Prostate gland (tissue), 2 donors: ENCODE measurements at regions not wholly inside any gene's neighbourhood (a gene's known extent, or its start where the extent isn't known, plus 50 kb on each side); places are given as distances from the start of the nearest gene placed in this dataset.

Experiments
- DNase-seq: peaks from one replicate; pipeline ENCODE4 v3.0.0-alpha.2; 2019; ENCODE audit warnings: low spot score
- H3K27ac ChIP-seq, 2 donors: fragments of 200-600 bp; sonication (generic); 2 replicates each; pipeline ENCODE4 v1.5.1; 2017 to 2019
- H3K27me3 ChIP-seq: fragments of 200-600 bp; sonication (generic); replicated peaks from 2 replicates; pipeline ENCODE4 v1.5.1; 2019; ENCODE audit not compliant: insufficient read depth
- H3K36me3 ChIP-seq, 2 donors: fragments of 200-600 bp; sonication (generic); 1 replicate in 1 of 2; 2 replicates in 1 of 2; pipeline versions ENCODE4 v1.5.1 to v1.8.1; 2017 to 2019
- H3K4me1 ChIP-seq: fragments of 200-600 bp; sonication (generic); replicated peaks from 2 replicates; pipeline ENCODE4 v1.5.1; 2019
- H3K4me3 ChIP-seq, 2 donors: fragments of 200-600 bp; sonication (generic); 2 replicates each; pipeline ENCODE4 v1.5.1; 2017 to 2019
- H3K9me3 ChIP-seq: fragments of 200-600 bp; sonication (generic); 2 replicates; pipeline ENCODE4 v1.5.1; 2017
- POLR2A ChIP-seq: fragments of 450-650 bp; IDR thresholded peaks from one replicate; pipeline ENCODE4 v1.6.1; 2016; ENCODE audit warnings: antibody characterized with exemption, mild to moderate bottlenecking
- POLR2AphosphoS5 ChIP-seq: sonication (generic); formaldehyde crosslinking; IDR thresholded peaks from one replicate; pipeline ENCODE4 v1.6.1; 2017; ENCODE audit warnings: antibody characterized with exemption
- WGBS: methylation state at CpG from one replicate; pipeline ENCODE4 v1.1.5; 2018; 5-methylcytosine and 5-hydroxymethylcytosine counted together
- intact Hi-C: fragments of 100-400 bp; cut with DNase I; formaldehyde crosslinking; loops from one replicate; pipeline ENCODE4 v1.14.2; 2022
- TF ChIP-seq, protein P1 (sequence below), 4 experiments: fragments of 200-600 bp in 2 of 4; fragments of 450-650 bp in 2 of 4; sonication (generic) in 2 of 4; IDR thresholded peaks; 1 replicate in 3 of 4; 2 replicates in 1 of 4; pipeline ENCODE4 v1.5.1; 2016 to 2019; ENCODE audit warnings: antibody characterized with exemption in 4 of 4, mild to moderate bottlenecking in 2 of 4, moderate library complexity in 2 of 4

DNA sequence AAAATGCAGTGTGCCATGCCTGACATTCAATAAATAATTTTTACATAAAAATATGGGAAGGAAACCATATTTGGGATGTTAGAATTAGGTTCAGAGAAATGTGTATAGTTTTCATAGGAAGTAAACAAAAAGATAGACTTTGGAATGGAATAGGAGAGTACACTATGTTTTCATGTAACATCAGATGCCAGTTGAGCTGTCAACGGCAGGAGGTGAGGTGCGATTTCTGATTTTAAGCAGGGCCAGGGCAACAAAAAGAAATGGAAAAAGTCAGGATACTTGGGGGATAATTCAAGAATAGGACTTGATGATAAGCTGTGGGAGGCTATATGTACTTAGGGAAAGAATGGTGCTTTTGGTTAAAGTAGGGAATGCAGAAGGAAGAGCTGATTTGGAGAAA lies 639.5 kb downstream of the OTOL1 start:
- no peak for DNase-seq
- H3K27me3 ChIP-seq, result no peaks in the 10 kb centered on the region
- no peak for TF ChIP-seq POLR2AphosphoS5
- TF ChIP-seq POLR2A, result no peak
- 71% methylated on average over 2 of the region's 2 CpGs for WGBS
- H3K27ac ChIP-seq, result no peak overlapping the region
- no peaks in the 10 kb centered on the region for H3K36me3 ChIP-seq
- H3K4me1 ChIP-seq, result no peaks in the 10 kb centered on the region
- no peaks in the 10 kb centered on the region for H3K9me3 ChIP-seq
- H3K4me3 ChIP-seq, result no peak overlapping the region
- intact Hi-C loops, result no loop called here

DNA sequence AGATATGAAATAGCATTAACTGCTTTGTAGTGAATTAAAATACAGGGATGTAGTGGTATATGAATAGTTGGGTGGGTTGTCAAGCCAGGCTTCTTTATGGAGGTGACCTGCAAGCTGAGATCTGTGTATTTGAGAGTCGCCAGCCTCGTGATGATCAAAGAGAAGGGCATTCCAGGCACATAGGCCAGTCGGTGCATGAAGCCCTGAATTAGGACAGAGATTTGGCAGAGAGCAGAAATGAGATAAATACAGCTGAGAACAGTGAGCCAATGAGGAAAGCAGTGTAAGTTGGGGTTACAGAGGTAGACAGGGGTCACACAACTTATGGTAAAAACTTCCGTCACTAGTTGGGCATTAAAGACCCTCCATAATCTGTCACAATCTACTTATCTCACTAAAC lies 641.9 kb downstream of the OTOL1 start:
- Histone ChIP-seq H3K36me3 (no peaks in the 10 kb centered on the region), H3K4me1 (no peaks in the 10 kb centered on the region), H3K27me3 (no peaks in the 10 kb centered on the region), H3K27ac (no peak overlapping the region), H3K4me3 (no peak overlapping the region), H3K9me3 (no peaks in the 10 kb centered on the region)
- intact Hi-C loops, result no loop called here
- TF ChIP-seq, protein P1, sequence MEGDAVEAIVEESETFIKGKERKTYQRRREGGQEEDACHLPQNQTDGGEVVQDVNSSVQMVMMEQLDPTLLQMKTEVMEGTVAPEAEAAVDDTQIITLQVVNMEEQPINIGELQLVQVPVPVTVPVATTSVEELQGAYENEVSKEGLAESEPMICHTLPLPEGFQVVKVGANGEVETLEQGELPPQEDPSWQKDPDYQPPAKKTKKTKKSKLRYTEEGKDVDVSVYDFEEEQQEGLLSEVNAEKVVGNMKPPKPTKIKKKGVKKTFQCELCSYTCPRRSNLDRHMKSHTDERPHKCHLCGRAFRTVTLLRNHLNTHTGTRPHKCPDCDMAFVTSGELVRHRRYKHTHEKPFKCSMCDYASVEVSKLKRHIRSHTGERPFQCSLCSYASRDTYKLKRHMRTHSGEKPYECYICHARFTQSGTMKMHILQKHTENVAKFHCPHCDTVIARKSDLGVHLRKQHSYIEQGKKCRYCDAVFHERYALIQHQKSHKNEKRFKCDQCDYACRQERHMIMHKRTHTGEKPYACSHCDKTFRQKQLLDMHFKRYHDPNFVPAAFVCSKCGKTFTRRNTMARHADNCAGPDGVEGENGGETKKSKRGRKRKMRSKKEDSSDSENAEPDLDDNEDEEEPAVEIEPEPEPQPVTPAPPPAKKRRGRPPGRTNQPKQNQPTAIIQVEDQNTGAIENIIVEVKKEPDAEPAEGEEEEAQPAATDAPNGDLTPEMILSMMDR (IDR thresholded peaks at IDR 0.05), result no peak
- TF ChIP-seq POLR2A, result no peak
- no peak for TF ChIP-seq POLR2AphosphoS5
- DNase-seq, result no peak
- 33% methylated on average over 4 of the region's 4 CpGs for WGBS

DNA sequence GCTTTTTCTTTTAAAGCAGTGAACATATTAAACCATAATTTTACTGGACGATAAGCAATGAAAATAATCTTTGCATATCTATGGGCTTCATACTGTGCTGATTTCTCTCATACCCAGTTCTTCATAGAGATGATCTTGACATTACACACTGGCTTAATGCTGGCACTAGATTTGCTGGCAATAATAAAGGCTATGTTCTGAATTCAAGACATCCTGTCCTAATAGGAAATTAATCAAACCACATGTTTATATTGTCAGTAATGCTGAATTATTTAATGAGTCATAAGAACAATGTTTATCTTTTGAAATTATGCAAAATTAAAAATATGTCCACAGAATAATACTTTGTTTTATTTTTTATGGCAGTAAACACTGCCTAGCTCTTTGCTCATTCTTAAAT lies 643.2 kb downstream of the OTOL1 start:
- H3K9me3 ChIP-seq, result no peaks in the 10 kb centered on the region
- intact Hi-C loops, result no loop called here
- TF ChIP-seq POLR2A, result no peak
- no peaks in the 10 kb centered on the region for H3K36me3 ChIP-seq
- DNase-seq, result no peak
- H3K27me3 ChIP-seq, result no peaks in the 10 kb centered on the region
- 67% methylated on average over 1 of the region's 1 CpG for WGBS
- no peak overlapping the region for H3K4me3 ChIP-seq
- no peaks in the 10 kb centered on the region for H3K4me1 ChIP-seq
- H3K27ac ChIP-seq, result no peak overlapping the region

DNA sequence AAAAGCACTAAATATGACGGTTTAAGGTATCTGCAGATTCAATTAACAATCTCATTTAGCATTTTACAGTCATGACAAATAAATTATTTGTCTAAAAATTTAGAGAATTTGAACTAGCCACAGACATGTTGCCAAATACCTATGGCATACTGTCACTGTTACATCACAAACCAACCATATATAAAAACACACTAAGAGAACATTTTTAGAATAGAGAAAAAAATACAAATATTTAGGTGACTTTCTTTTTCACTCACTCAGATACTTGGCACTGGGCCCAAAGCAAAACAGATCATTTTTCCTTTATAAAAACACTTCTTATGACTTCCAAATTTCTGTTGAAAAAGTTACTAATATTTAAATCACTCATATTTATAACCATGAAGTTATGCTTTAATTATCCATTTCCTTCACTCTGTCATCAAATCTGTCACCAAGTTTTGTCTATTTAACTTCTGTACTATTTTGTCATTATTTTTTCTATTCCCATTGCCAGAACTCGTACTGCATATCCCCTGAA lies 644.7 kb downstream of the OTOL1 start:
- Histone ChIP-seq H3K4me3 (no peak overlapping the region), H3K36me3 (no peaks in the 10 kb centered on the region), H3K27me3 (no peaks in the 10 kb centered on the region), H3K27ac (no peak overlapping the region), H3K4me1 (no peaks in the 10 kb centered on the region), H3K9me3 (no peaks in the 10 kb centered on the region)
- TF ChIP-seq, protein P1 (IDR thresholded peaks at IDR 0.05), result no peak
- TF ChIP-seq POLR2AphosphoS5 (no peak), POLR2A (no peak)
- 37% methylated on average over 2 of the region's 2 CpGs for WGBS
- DNase-seq, result no peak
- intact Hi-C loops, result no loop called here

DNA sequence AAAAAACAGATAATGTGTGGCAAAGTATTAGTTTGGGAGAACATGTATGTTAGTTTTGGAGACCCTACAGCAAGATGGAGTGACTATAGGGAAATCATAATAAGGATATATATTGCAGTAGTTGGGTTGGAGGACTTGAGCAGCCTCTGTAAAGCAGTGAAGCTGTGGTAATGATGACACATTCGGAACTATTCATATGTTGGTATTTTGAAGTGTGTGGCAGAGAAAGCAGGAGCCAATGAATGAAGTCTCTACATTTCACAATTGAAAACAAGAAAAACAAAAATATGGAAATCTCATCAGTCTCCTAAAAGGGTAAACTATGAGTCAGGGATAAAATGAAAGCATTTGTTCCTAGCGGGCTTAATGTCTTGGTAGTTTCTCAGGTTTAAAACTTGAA lies 645.9 kb downstream of the OTOL1 start:
- 94% methylated on average over 2 of the region's 2 CpGs for WGBS
- Histone ChIP-seq H3K4me3 (no peak overlapping the region), H3K9me3 (no peaks in the 10 kb centered on the region), H3K27ac (no peak overlapping the region), H3K36me3 (no peaks in the 10 kb centered on the region), H3K4me1 (no peaks in the 10 kb centered on the region), H3K27me3 (no peaks in the 10 kb centered on the region)
- intact Hi-C loops, result no loop called here
- DNase-seq, result no peak
- no peak for TF ChIP-seq POLR2AphosphoS5
- TF ChIP-seq, protein P1 (IDR thresholded peaks at IDR 0.05), result no peak

DNA sequence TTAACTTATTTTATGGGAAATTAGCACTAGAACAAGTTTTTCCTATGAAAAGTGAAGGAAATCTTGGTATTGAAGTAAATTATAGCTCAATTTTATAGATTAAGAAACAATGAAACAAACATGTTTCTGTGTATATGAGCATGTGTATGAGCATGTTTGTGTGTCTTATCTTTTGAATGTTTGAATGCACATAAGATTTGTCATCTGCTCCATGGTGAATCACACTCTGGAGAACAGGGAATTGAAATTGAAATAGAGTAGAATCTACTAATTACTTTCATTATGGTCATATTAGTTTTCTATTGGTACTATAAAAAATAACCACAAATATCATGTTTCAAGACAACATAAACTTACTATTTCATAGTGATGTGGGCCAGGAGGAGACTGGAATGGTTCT lies 646.6 kb downstream of the OTOL1 start:
- Histone ChIP-seq H3K9me3 (no peaks in the 10 kb centered on the region), H3K4me3 (no peak overlapping the region), H3K36me3 (no peaks in the 10 kb centered on the region), H3K27me3 (no peaks in the 10 kb centered on the region), H3K27ac (no peak overlapping the region), H3K4me1 (no peaks in the 10 kb centered on the region)
- no peak for DNase-seq
- intact Hi-C loops, result no loop called here
- TF ChIP-seq POLR2A (no peak), POLR2AphosphoS5 (no peak)
- TF ChIP-seq, protein P1 (IDR thresholded peaks at IDR 0.05), result no peak
